T-helper 2 cell treated with Interferon-gamma antibody and Interleukin-4, amounts not matched to agents 5 μg/mL and 100 μg/mL, for 36 hours (primary cell): ENCODE measurements at regions not wholly inside any gene's neighbourhood (a gene's known extent, or its start where the extent isn't known, plus 50 kb on each side); places are given as distances from the start of the nearest gene placed in this dataset.

Experiments used
- DNase-seq: peaks from one replicate; pipeline ENCODE4 v3.0.0; 2021; ENCODE audit warnings: low spot score
- H3K27ac Mint-ChIP-seq: one replicate; pipeline ENCODE4 v1.8.0; 2021; ENCODE audit warnings: mild to moderate bottlenecking, mixed read lengths
- H3K27me3 Mint-ChIP-seq: one replicate; pipeline ENCODE4 v1.8.0; 2021; ENCODE audit warnings: low read depth, mixed read lengths
- H3K36me3 Mint-ChIP-seq: one replicate; pipeline ENCODE4 v1.8.0; 2021; ENCODE audit warnings: low read depth, mixed read lengths
- H3K4me1 Mint-ChIP-seq: one replicate; pipeline ENCODE4 v1.8.0; 2021; ENCODE audit warnings: low read depth, mixed read lengths
- H3K4me3 Mint-ChIP-seq: one replicate; pipeline ENCODE4 v1.8.0; 2022; ENCODE audit warnings: mild to moderate bottlenecking, moderate library complexity, mixed read lengths
- H3K9me3 Mint-ChIP-seq: one replicate; pipeline ENCODE4 v1.8.0; 2021; ENCODE audit warnings: mixed read lengths

GRCh38 chr14:85234156-85235025 is 295.6 kb upstream of the FLRT2 start:
- H3K4me3 Mint-ChIP-seq: no peak overlapping the region
- no peaks in the 10 kb centered on the region for H3K36me3 Mint-ChIP-seq
- DNase-seq: no peak
- H3K4me1 Mint-ChIP-seq: no peaks in the 10 kb centered on the region
- H3K9me3 Mint-ChIP-seq: peaks cover 24% of the 10 kb centered on the region
- H3K27me3 Mint-ChIP-seq: no peaks in the 10 kb centered on the region
- no peak overlapping the region for H3K27ac Mint-ChIP-seq

DNA sequence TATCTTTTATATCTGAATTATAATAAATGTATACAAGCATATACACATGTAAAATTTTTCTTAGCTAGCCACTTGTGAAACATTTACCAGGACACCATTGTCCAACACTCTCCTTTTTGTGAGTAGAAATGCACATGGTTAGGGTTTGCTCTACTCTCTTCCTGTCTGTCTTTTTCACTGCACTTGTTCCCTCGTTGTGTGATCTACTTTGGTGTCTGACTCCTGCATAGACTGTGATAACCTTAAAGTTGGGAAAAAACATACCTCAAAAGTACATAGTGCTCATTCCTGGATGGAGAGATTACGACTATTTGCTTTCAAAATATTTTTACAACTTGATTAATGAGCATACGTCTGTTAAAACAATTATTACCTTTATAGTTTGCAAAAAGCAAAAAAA is 294.1 kb upstream of the FLRT2 start:
- no peak overlapping the region for H3K4me3 Mint-ChIP-seq
- peaks cover 17% of the 10 kb centered on the region for H3K9me3 Mint-ChIP-seq
- H3K36me3 Mint-ChIP-seq: no peaks in the 10 kb centered on the region
- DNase-seq: no peak
- no peak overlapping the region for H3K27ac Mint-ChIP-seq
- H3K27me3 Mint-ChIP-seq: no peaks in the 10 kb centered on the region
- H3K4me1 Mint-ChIP-seq: no peaks in the 10 kb centered on the region

- Mint-ChIP-seq H3K27me3 (no peaks in the 10 kb centered on the region), H3K4me1 (no peaks in the 10 kb centered on the region), H3K4me3 (no peak overlapping the region), H3K27ac (no peak overlapping the region), H3K9me3 (peaks cover 15% of the 10 kb centered on the region), H3K36me3 (no peaks in the 10 kb centered on the region)
- DNase-seq: no peak
These were observed 293.6 kb upstream of the FLRT2 start for GRCh38 chr14:85236296-85236695.

GRCh38 chr14:85239791-85240190 is 290.2 kb upstream of the FLRT2 start:
- Mint-ChIP-seq H3K36me3 (no peaks in the 10 kb centered on the region), H3K4me1 (no peaks in the 10 kb centered on the region), H3K4me3 (no peak overlapping the region), H3K27ac (no peak overlapping the region), H3K9me3 (no peaks in the 10 kb centered on the region), H3K27me3 (no peaks in the 10 kb centered on the region)
- no peak for DNase-seq

DNA sequence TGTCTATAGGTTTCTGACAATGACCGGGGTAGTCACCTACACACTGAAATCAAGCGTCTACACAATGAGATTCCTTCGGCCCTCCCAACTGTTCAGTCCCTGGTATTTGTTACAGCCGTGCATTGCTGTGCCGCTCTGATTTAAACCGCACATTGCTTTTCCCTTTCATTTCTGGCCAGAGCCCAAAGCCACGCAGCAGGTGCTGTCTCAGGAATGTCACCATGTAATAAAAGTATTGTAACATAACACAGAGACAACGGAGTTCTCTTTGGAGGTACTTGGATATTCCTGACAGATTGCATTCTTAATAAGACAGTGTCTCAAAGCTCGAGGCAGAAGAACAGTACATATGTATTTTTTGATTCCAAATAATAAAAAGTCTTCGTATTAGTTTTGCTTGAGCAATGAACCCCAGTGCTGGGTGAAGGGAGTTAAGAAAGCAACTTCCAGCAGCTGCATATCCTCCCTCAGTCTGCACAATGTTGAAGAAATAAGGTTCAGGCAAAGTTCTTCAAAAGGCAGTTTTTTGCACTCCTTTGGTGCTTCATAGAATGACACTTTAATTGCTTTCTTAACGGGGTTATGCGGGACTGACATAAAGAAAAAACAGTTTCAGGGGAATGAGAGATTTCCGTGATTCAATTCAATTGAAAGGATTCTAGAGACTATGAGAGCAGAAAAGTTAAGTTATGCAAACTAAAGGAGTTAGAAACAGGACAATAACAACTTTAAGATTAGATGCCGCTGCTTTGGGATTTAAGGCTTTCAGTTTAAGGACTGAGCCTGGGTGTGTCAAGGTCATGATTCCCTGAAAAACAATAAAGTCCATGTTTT is 288.7 kb upstream of the FLRT2 start:
- H3K9me3 Mint-ChIP-seq: no peaks in the 10 kb centered on the region
- H3K4me1 Mint-ChIP-seq: no peaks in the 10 kb centered on the region
- no peak overlapping the region for H3K4me3 Mint-ChIP-seq
- H3K36me3 Mint-ChIP-seq: no peaks in the 10 kb centered on the region
- DNase-seq: no peak
- H3K27me3 Mint-ChIP-seq: no peaks in the 10 kb centered on the region
- H3K27ac Mint-ChIP-seq: no peak overlapping the region

GRCh38 chr14:85242666-85243065 is 287.3 kb upstream of the FLRT2 start:
- DNase-seq: no peak
- no peak overlapping the region for H3K4me3 Mint-ChIP-seq
- H3K27me3 Mint-ChIP-seq: no peaks in the 10 kb centered on the region

GRCh38 chr14:85243321-85243720 is 286.6 kb upstream of the FLRT2 start:
- Mint-ChIP-seq H3K9me3 (peaks cover 8% of the 10 kb centered on the region), H3K36me3 (no peaks in the 10 kb centered on the region), H3K4me3 (no peak overlapping the region), H3K27me3 (no peaks in the 10 kb centered on the region), H3K27ac (no peak overlapping the region), H3K4me1 (no peaks in the 10 kb centered on the region)
- no peak for DNase-seq

More at GRCh38 chr14:85242666-85243065, 287.3 kb upstream of the FLRT2 start:
- Mint-ChIP-seq H3K27ac (no peak overlapping the region), H3K36me3 (no peaks in the 10 kb centered on the region), H3K9me3 (peaks cover 8% of the 10 kb centered on the region), H3K4me1 (no peaks in the 10 kb centered on the region)

DNA sequence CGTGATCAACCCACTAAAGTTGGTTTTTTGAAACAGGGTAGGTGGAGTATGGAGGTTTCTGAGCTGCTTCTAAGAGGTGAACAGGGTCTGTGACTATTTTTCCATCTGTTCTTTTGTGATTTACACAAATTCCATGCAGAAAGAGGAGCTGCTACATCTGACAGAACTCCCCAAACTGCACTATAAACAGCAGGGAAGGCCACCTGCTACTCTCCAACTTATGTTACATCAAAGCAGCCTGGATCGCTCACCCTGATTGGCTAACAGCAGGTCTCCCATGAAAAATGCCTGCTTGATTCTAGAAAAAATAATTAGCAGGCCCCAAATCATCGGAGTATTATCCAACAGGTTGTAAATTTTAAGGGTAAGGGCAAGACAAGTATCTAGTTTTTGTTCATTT is 282.9 kb upstream of the FLRT2 start:
- Mint-ChIP-seq H3K27me3 (no peaks in the 10 kb centered on the region), H3K4me1 (no peaks in the 10 kb centered on the region), H3K4me3 (no peak overlapping the region), H3K36me3 (no peaks in the 10 kb centered on the region), H3K27ac (no peak overlapping the region), H3K9me3 (peaks cover 15% of the 10 kb centered on the region)
- DNase-seq: no peak

GRCh38 chr14:85248881-85249635 is 280.9 kb upstream of the FLRT2 start:
- no peak overlapping the region for H3K27ac Mint-ChIP-seq
- DNase-seq: no peak
- H3K36me3 Mint-ChIP-seq: no peaks in the 10 kb centered on the region

GRCh38 chr14:85250414-85251189 is 279.3 kb upstream of the FLRT2 start:
- no peaks in the 10 kb centered on the region for H3K27me3 Mint-ChIP-seq
- no peak overlapping the region for H3K27ac Mint-ChIP-seq
- H3K36me3 Mint-ChIP-seq: no peaks in the 10 kb centered on the region

More at GRCh38 chr14:85248881-85249635, 280.9 kb upstream of the FLRT2 start:
- H3K4me3 Mint-ChIP-seq: no peak overlapping the region
- peaks cover 15% of the 10 kb centered on the region for H3K9me3 Mint-ChIP-seq
- no peaks in the 10 kb centered on the region for H3K27me3 Mint-ChIP-seq
- H3K4me1 Mint-ChIP-seq: no peaks in the 10 kb centered on the region

GRCh38 chr14:85252011-85252410 is 277.9 kb upstream of the FLRT2 start:
- no peak overlapping the region for H3K4me3 Mint-ChIP-seq
- H3K4me1 Mint-ChIP-seq: no peaks in the 10 kb centered on the region
- H3K27ac Mint-ChIP-seq: no peak overlapping the region

More at GRCh38 chr14:85250414-85251189, 279.3 kb upstream of the FLRT2 start:
- H3K4me1 Mint-ChIP-seq: no peaks in the 10 kb centered on the region
- peaks cover 18% of the 10 kb centered on the region for H3K9me3 Mint-ChIP-seq
- no peak overlapping the region for H3K4me3 Mint-ChIP-seq
- no peak for DNase-seq

GRCh38 chr14:85254711-85255110 is 275.2 kb upstream of the FLRT2 start:
- Mint-ChIP-seq H3K4me1 (no peaks in the 10 kb centered on the region), H3K9me3 (peaks cover 20% of the 10 kb centered on the region), H3K4me3 (no peak overlapping the region), H3K36me3 (no peaks in the 10 kb centered on the region), H3K27ac (no peak overlapping the region), H3K27me3 (no peaks in the 10 kb centered on the region)
- no peak for DNase-seq

More at GRCh38 chr14:85252011-85252410, 277.9 kb upstream of the FLRT2 start:
- DNase-seq: no peak
- Mint-ChIP-seq H3K36me3 (no peaks in the 10 kb centered on the region), H3K27me3 (no peaks in the 10 kb centered on the region), H3K9me3 (peaks cover 12% of the 10 kb centered on the region)

DNA sequence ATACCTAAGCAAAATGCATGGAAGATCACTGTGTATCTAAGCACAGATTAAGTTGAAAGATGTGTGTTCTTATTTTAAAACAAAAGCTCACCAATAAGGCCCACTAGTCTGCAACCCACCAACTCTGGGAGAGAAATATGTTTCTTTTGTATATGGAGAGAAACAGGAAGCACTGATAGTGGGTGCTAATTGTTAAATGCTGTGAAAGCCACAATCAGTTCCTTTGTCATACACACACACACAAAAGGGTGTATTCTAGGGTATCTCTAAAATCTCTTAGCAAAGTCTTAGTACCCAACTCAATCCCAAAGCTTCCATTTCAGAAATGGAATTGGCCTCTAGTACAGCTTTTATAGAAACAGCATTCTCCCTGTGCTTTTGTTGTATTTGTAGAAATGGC is 272.7 kb upstream of the FLRT2 start:
- Mint-ChIP-seq H3K9me3 (peaks cover 28% of the 10 kb centered on the region), H3K36me3 (no peaks in the 10 kb centered on the region), H3K4me3 (no peak overlapping the region), H3K27ac (no peak overlapping the region), H3K27me3 (no peaks in the 10 kb centered on the region), H3K4me1 (no peaks in the 10 kb centered on the region)
- no peak for DNase-seq
